GM23248 (cell line): ENCODE measurements at regions not wholly inside any gene's neighbourhood (a gene's known extent, or its start where the extent isn't known, plus 50 kb on each side); places are given as distances from the start of the nearest gene placed in this dataset.

Experiments used
- EZH2 ChIP-seq: fragments of 200-600 bp; sonication (generic); IDR thresholded peaks from 2 replicates; pipeline ENCODE4 v1.6.1; 2018; ENCODE audit warnings: antibody characterized with exemption, mild to moderate bottlenecking; ENCODE audit not compliant: insufficient read depth, poor library complexity, severe bottlenecking
- EZH2phosphoT487 ChIP-seq: fragments of 200-600 bp; sonication (generic); IDR thresholded peaks from 2 replicates; pipeline ENCODE4 v1.6.1; 2018; ENCODE audit warnings: antibody characterized with exemption, moderate library complexity, mild to moderate bottlenecking, low read depth; ENCODE audit not compliant: insufficient read depth

DNA sequence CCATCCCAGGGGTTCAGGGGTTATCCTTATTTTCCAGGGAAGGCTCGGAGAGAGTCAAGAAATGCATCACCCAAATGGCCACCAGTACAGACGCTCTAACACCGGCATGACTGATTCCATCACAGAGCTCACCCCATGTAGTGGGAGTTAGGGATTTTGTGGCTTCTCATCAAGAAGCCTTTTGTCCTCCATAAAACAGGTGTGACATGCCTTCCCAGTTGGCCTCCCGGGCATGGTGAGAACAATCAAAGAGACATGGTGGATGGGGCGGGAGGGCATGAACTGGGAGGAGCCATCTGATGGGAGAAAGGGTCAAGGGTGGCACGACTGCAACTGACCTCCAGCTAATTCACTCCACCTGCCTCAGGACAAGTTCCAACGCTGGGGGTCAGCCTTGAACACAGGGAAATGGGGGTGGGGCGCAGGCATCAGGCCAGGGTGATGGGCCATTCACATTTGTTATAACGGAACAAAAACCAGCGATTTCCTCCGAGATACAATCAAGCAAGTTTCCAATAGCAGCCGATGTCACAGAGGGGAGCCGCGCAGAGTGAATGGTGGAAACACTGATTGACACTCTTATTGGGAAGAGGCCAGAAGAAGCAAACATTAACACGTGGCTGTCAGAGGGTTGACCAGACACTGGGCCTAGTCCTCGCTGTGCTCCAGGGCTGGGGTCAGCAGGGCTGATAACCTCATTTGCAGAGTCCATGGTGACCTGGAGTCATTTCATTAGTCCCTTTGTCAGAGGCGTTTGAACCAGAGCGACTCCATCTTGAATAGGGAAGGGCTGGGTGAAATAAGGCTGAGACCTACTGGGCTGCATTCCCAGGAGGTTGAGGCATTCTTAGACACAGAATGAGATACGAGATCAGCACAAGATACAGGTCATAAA is 80.5 kb upstream of the HPCAL1 start:
- TF ChIP-seq EZH2 (no peak), EZH2phosphoT487 (no peak)
